GM18519 (cell line): ENCODE measurements at regions not wholly inside any gene's neighbourhood (a gene's known extent, or its start where the extent isn't known, plus 50 kb on each side); places are given as distances from the start of the nearest gene placed in this dataset.

Source experiments
- ATAC-seq: cut with Tn5 transposase; IDR thresholded peaks from one replicate; pipeline ENCODE4 v1.9.1; 2021; ENCODE audit warnings: mild to moderate bottlenecking, moderate library complexity; ENCODE audit not compliant: unreplicated experiment, low FRiP score

DNA sequence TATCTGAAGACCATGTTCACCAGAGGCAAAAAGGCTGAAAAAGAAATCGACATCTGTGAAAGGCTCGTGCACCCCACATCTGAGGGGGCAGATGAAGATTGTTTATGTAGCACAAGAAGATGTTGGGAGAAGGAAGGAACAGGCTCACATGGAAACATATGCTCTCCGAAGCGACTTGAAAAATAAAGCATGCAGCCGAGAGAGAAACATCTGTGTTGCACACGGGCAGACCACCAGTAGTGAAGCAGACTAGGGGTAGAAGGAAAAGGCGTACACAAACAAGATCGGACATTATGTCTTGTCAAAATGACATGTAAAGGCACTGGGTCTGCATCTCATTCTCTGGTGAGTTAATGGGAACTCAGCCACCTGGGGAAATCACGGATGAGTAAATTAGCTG is 356.5 kb downstream of the ZIC4 start:
- no peak for ATAC-seq

DNA sequence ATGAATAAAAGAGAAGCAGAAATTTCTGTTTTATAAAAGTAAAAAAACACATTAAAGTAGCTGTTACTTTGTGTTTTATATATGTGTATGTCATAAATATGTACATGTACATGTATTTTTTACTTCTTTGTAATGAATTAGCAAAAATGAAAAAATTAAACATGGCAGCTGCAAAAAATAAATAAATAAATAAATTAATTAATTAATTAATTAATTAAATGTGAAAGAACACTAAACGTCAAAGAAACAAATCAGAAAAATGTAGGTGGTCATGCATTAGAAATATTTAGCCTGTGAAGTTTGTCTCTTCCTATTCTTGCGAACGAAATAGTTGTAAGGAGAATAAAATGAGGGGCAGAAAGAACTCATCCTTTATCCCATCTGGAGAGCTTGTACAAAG is 357.0 kb downstream of the ZIC4 start:
- no peak for ATAC-seq

GRCh38 chr3:147046916-147047315 is 359.4 kb downstream of the ZIC4 start:
- ATAC-seq = no peak

DNA sequence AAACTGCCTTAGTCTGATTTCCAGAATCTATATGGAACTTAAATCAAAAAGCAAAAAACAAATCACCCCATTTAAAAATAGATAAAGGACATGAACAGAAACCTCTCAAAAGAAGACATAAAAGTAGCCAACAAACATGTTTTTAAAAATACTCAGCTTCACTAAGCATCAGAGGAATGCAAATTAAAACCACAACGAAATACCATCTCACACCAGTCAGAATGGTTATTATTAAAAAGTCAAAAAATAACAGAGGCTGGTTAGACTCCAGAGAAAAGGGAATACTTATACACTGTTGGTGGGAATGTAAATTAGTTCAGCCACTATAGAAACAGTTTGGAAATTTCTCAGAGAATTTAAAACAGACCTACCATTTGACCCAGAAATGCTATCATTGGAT is 367.9 kb downstream of the ZIC4 start:
- ATAC-seq = no peak

DNA sequence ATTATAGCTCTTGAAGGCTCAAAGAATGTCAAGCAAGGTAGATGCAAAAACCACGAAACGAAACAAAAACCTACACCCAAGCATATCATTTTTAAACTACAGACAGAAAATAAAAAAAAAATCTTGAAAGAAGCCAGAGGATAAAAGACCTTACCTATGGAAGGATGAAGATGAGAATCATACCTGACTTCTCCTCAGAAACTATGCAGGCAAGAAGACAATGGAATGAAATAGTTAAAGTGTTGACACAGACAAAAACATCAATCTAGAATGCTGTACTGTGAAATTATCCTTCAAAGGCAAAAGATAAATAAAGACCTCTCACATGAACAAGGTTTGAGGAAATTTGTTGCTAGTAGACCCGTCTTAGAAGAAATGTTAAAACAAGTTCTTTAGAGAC is 372.0 kb downstream of the ZIC4 start:
- ATAC-seq = no peak

GRCh38 chr3:147030274-147030673 is 376.1 kb downstream of the ZIC4 start:
- ATAC-seq = no peak

DNA sequence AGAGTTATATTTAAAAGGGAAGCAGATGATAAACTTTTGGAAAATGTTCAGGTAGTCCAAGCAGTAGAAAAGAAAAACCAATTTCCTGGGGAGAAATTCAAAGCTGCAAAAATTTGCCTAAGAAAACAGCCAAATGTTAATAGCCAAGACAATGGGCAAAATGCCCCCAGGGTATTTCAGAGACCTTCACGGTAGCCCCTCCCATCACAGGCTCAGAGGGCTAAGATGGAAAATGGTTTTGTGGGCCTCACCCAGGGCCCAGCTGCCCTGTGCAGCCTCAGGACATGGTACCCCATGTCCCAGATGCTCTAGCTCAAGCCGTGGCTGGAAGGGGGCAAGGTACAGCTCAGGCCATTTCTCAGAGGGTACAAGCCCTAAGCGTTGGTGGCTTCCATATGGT is 391.0 kb downstream of the ZIC4 start:
- ATAC-seq = no peak

DNA sequence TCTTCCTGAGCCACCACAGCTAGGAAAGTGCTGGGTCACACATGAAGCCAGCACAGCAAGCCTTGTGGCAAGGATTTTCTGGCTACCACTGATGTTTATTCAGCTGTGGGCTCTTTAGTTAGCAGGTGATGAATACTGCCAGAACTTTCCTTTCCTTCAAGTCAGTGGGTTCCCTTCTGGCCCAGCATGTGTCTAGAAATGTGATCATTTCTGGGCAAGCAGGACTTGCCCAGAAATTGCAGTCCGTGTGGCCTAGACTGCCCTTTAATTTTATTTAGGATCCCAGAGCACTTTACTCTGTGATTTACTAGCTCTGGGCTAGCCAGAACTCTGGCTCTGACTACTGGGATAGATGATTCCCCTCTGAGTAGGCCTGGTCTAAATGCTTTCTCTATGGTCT is 397.5 kb downstream of the ZIC4 start:
- ATAC-seq = no peak

DNA sequence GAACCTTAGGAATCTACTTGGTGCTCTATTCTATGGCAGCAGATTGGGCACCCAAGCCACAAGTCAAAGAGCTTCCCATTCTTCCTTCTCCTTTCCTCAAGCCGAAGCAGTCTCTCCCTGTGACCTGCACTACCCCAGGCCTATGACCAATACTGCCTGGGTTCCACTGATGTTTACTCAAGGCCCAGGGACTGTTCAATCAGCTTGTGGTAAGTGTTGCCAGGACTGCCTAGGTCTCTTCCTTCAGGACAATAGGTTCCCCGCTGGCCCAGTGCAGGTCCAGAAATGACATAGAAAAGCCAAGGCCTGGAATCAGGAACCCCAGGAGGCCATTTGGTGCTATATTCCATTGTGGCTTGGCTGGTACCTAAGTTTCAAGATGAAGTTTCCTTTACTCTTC is 397.9 kb downstream of the ZIC4 start:
- ATAC-seq = no peak

DNA sequence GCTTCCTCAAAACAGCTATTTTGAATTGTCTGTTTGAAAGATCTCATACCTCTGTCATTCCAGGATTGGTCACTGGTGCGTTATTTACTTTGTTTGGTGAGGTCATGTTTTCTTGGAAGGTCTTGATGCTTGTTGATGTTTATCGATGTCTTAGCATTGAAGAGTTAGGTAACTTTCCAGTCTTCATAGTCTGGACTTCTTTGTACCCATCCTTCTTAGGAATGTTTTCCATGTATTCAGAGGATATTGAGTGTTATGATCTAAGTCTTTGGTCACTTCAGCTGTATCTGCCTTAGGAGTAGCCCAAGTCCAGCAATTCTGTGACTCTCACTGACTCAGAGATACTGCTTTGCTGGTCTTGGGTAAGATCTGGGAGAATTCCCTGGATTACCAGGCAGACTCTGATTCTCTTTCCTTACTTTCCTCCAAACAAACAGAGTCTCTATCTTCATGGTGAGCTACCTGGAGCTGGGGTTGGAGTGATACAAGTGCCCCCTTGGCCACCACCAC is 398.6 kb downstream of the ZIC4 start:
- ATAC-seq = no peak

GRCh38 chr3:147002721-147003120 is 397.6 kb upstream of the PLSCR5 start:
- ATAC-seq = no peak

- no peak for ATAC-seq
These were observed 395.1 kb upstream of the PLSCR5 start for GRCh38 chr3:147000274-147000673.

DNA sequence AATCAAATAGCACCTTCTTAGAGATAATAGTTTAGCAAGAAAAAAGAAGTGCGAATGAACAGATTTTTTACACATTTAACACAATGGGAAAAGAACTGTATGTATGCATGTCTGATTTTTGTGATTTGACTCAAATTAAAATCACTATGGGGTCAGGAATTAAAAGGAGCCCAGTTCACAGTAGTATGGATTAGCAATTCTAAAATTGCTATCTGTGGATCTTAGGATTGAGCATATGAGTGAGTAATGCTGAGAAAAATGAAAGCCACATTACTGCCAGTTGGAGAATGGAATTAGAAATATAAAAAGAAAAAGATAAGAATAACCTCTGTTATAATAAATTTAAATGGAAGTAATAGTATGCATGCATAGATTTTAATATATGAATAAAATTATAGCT is 386.8 kb upstream of the PLSCR5 start:
- no peak for ATAC-seq

GRCh38 chr3:146975476-146975875 is 370.3 kb upstream of the PLSCR5 start:
- no peak for ATAC-seq

DNA sequence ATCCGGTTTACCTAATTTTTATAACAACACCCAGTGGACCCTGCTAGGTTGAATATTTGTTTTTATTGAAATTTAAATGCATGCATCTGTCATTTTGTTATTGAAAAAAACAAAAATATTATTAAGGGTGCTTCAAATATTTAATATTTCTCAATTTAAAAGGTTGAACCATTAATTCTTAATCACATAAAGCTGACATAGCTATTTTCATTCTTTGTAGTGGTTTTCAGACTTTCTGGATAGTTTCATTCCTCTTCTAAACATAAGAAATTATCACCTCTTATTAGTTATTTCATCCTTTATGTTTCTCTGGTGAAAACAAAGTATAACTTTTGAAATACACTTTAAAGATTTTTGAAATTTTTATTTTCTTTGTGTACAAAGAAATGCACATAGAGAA is 369.9 kb upstream of the PLSCR5 start:
- ATAC-seq = no peak

DNA sequence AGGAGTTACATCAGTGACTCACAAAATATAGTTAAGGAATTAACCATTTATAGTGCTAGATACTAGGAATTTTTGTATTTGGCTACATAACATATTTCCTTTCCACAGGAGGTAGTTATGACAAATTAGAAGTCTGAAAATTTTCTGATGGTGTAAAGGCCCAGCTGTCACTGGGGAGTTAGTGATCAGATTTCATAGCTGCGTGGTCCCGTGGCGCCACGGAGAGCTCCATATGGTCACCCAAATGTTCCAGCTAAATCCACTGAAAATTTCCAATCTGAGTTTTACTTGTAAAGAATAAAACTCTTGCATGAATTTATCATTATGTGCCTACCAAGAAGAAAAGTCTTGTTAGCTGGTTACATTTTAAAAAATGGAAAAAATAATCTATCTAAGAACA is 368.9 kb upstream of the PLSCR5 start:
- ATAC-seq = no peak

DNA sequence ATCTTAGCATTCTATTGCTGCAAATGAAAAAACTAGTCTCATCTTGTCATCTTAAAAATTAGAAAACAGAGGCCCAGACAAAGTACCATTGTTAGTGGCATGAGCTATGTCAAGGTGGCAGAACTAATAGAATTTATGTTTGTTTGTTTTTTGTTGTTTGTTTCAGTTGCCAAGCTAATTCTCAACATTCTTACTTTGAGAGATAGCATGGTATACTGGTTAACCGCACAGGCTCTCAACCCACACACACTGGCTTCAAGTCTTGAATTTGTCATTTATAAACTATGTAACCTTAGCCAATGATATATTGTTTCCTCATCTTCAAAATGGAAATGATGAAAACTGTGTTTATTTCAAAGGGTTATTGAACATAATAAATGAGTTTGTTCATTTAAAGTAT is 367.6 kb upstream of the PLSCR5 start:
- no peak for ATAC-seq

DNA sequence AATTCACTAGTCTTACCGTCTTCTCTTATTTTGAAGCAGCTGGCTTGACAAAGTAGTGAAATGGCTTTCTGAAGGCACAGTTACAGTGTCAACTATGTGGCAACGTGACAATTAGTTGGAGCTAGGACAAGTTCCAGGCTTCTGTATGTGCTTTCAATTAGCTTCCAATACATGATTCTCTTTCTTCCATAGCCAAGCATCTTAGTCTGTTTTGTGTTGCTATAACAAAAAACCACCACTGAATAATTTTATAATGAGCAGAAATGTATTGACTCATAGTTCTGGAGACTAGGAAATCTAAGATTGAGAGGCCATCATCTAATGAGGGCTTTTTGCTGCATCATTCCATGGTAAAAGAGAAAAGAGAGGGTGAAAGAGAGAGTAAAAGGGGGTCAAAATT is 365.1 kb upstream of the PLSCR5 start:
- ATAC-seq = no peak

- ATAC-seq = no peak
These were observed 364.2 kb upstream of the PLSCR5 start for GRCh38 chr3:146969356-146969755.

- ATAC-seq = no peak
These were observed 363.1 kb upstream of the PLSCR5 start for GRCh38 chr3:146968204-146968651.

GRCh38 chr3:146967783-146968182 is 362.6 kb upstream of the PLSCR5 start:
- ATAC-seq = no peak

DNA sequence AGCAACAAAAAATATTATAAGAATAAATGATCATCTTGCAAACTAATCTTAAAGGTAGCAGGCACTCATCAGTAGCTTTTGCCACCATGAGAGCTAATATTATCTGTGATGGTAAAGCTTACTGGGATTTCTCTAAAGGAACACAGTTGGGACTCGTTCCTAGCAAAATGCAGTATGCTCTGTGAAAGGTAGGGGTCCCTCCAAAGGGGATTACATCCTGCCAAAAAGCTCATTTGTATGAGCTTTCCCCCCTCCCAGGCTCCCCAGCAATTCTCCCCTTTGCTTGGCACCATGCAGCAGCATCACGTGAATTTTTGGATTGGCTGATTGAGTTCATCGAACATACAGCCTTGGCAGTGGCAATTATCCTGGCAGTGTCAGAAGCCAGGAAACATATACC is 361.0 kb upstream of the PLSCR5 start:
- ATAC-seq = no peak

GRCh38 chr3:146953511-146953981 is 348.4 kb upstream of the PLSCR5 start:
- no peak for ATAC-seq
